GM18867 (cell line): ENCODE measurements at regions not wholly inside any gene's neighbourhood (a gene's known extent, or its start where the extent isn't known, plus 50 kb on each side); places are given as distances from the start of the nearest gene placed in this dataset.

Source experiments
- ATAC-seq: cut with Tn5 transposase; IDR thresholded peaks from one replicate; pipeline ENCODE4 v1.9.1; 2021; ENCODE audit warnings: mild to moderate bottlenecking, moderate library complexity; ENCODE audit not compliant: unreplicated experiment

- ATAC-seq, result no peak
Observed at GRCh38 chr11:110801328-110801727, 89.1 kb upstream of the ARHGAP20 start.

DNA sequence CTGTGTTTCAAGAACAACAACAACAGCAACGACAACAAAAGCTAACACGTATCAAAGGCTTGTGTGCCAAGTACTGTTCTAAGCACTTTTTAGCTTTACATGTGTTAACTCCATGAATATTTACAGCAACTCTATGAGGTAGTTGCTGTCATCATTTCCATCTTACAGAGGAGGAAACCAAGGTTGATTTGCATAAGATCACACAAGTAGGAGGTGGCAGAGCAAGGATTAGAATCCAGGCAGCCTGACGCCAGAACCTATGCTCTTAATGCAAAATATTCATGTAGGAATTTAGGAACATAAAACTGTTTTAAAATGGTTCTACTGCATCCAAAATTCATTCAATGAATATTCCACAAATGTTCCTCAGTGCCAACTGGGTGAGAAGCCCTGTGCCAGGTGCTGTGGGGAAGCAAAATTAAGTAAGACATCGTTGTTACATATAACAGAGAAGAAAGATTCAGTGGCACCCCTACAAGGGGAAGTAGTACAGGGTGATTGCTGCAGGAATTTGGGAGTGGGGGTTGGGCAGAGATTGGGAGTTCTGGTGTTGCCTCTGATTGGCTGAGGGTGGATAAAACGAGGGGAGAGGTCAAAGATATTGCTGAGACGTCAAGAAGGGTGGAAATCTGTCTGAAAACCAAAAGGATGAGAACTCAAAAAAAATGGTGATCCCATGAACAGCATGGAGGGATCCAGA is 86.1 kb upstream of the ARHGAP20 start:
- no peak for ATAC-seq

- peak; percentile 69 for ATAC-seq
Observed at GRCh38 chr11:110797453-110797852, 85.2 kb upstream of the ARHGAP20 start.

DNA sequence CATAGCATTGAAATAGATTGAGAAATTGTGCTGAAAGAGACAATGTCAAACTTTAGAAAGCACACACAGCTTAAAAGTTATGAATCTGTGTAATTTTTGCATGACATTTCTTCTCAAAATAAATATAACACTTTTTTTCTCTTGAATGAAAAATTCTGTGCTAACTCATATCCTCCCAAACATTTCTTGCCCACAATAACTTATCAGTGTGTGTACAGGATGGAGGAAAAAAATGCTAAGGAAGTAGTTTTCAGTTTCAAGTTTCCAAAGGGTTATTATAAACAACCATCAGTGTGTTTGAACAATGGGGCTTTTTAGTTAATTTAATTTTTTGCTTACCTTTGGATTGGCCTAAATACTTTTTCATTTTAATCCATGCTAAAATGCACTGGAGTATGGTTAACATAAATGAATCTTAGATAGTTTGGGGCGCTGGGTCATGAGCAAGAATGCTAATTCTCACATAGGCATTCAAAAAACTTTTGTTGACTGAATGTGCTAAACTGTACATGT is 82.9 kb upstream of the ARHGAP20 start:
- ATAC-seq, result no peak

DNA sequence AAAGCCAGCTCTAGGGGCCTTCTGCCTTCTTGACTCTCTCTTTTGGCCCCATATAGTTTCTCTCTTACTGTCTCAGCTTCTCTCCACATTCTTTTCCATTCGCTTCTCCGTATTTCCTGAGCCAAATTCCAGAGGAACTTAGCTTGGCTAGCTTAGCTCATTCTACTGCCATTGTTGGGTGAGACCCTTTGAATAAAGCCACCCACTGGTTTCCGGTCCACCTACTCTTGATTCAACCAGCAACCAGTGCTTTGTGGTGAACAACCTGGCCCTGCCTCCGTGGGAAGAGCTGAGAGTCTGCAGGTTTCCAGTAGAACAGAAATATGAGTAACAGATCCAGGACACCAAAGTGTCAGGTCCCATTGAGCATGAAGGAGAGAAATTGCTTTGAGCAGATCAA is 81.3 kb upstream of the ARHGAP20 start:
- ATAC-seq, result no peak

DNA sequence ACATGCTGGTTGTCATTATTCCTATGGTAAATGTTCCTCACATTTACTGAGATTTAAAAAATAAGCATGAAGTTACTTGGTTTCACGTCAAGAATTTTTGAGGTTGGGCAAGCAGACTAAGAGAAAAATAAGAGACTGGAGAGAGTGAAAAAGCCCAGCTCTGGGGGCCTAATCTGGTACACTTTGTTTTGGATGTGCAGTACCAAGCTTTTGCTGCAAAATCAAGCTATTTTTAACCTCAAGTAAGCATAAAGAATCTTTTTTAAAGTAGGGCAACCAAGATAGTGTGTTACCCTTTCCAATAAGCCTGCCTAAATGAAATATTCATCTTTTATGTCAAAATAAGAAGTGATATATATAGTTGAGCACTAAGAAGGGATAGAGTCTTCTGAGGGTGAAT is 79.4 kb upstream of the ARHGAP20 start:
- no peak for ATAC-seq

DNA sequence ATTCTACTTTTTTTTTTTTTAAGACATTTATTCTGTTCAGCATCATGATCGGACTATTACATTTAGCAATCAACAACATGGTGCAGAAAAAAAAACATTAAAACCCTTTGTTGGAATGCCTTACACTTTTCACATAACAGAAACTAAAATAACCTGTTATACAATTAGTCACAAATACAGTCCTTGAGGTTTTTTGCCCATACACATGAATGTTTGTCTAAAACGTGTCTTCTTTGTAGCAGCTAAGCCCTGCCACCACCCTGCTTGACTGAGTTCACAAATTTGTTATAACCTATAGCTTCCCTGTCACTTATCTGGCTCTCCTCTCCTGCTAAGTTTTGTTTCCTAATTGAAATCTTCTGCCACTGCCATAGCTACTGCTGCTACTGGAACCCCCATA is 75.4 kb upstream of the ARHGAP20 start:
- ATAC-seq, result no peak

DNA sequence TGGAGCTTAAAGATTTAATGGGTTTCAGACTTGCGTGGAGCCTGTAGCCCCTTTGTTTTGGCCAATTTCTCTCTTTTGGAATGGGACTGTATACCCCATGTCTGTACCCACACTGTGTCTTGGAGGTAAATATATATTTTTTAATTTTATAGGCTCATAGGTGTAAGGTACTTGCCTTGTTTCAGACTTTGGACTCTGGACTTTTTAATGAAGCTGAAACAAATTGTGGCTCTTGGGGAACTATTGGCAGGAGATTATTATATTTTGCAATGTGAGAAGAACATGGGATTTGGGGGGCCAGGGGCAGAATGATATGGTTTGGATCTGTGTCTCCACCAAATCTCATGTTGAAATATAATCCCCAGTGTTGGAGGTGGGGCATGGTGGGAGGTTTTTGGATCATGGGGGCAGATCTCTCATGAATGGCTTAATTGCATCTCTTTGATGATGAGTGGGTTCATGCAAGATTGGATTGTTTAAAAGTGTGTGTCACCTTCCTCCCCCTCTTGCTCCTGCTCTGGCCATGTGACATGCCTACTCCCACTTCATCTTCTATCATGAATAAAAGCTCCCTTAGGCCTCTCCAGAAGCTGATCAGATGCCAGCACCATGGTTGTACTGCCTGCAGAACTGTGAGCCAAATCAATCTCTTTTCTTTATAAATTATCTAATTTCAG is 74.1 kb upstream of the ARHGAP20 start:
- no peak for ATAC-seq

DNA sequence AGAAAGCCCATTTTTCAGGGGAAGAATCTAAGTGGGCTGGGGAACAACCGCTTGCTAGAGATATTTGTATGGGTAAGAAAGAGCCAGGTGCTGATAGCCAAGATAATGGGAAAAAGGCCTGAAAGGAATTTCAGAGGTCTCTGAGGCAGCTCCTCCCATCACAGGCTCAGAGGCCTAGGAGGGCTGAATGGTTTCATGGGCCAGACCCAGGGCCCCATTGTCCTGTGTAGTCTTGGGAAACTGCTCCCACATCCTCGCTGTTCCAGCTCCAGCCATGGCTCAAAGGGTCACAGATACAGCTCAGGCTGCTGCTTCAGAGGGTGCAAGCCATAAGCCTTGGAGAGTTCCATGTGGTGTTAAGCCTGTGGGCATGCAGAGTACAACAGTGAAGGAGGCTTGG is 73.2 kb upstream of the ARHGAP20 start:
- no peak for ATAC-seq

DNA sequence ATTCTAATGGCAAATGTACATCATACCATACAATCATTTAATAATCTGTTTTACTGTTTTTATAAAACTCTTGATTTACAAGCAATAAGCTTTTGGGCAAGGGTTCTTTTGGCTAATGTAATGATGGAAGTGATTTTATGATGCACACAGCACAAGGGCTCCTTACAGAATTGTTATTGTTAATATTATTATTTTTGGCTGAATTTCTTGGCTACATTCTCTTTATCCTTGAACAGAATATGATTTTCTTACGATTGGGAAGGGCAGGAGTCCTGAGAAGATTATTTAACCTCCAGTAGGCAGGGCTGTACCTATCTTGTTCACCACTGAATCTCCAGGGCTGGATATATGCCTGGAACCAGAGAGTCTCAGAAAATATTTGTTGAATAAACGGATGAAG is 70.4 kb upstream of the ARHGAP20 start:
- no peak for ATAC-seq

- ATAC-seq, result no peak
Observed at GRCh38 chr11:110779108-110779507, 66.9 kb upstream of the ARHGAP20 start.

GRCh38 chr11:110778343-110778742 is 66.1 kb upstream of the ARHGAP20 start:
- ATAC-seq, result no peak

- ATAC-seq, result no peak
Observed at GRCh38 chr11:110777775-110778174, 65.5 kb upstream of the ARHGAP20 start.

DNA sequence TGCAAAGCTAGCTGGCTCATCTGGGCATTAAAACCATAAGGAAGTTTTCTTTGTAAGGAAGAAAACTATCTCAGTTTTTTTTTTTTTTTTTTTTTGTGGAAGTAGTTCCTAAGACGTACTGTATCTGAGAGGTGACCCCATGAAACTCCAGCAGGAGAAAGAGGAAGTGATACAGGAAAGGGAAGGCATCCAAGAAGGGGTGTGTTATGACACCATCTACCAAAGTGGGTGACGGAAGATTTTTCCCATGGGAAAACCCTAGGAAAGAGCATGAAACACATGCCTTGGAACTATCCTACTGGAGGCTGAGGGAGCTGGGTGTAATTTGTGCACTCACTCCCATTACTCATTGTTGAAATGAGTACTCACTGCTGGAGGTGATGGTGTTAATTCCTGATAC is 63.8 kb upstream of the ARHGAP20 start:
- no peak for ATAC-seq

- ATAC-seq, result no peak
Observed at GRCh38 chr11:110774138-110775014, 62.1 kb upstream of the ARHGAP20 start.

- no peak for ATAC-seq
Observed at GRCh38 chr11:110773442-110773841, 61.2 kb upstream of the ARHGAP20 start.

GRCh38 chr11:110772863-110773262 is 60.6 kb upstream of the ARHGAP20 start:
- no peak for ATAC-seq

GRCh38 chr11:110766316-110766715 is 54.1 kb upstream of the ARHGAP20 start:
- no peak for ATAC-seq

DNA sequence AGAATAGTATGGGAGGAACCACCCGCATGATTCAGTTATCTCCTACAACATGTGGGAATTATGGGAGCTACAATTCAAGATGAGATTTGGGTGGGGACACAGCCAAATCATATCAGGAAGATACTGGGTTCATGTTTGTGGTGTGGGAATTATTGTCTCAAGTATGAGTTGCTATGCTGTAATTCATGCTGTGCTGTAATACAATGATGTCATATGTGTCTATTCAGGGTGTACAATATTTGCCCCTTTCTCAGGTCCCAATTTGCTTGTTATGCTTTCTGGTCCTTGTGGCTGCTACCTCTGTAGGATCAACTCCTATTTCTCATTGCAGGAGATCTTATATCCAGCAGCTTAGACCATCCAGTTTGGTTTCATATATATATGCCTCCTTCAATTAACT is 52.2 kb upstream of the ARHGAP20 start:
- ATAC-seq, result no peak

DNA sequence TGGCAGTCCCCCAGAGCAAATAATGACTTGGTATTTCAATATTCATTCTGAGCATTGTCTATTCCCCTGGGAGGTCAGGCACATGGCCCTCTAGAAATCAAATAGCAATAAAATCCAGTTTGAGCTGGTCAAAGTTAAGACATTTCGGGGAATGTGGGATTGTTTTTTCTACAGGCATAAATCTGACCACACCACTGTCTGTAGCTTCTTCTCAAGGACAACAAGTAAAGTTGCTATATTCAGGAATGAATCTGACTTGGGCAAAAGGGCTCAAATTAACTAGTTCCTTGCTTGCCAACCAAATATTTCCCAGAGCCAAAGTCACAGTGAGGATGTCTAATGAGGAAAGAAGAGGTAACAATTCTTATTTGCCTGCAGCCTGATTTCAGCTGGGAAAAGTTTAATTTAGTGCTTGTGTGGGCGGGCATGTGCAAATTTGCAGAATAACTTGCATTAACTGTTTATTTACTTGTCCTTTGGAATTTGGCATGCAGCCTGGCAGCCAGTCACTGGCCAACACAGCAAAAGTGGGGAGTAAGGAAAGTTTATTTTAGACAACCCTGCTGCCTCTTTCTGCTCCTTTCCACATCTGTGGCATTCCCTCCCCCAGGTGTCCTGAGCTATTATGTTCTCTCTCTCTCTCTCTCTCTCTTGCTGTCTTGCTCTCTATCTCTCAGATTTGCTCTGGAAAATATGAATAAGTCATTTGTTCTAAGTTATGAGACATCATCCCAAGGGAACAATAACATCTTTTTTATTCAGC is 51.2 kb upstream of the ARHGAP20 start:
- ATAC-seq, result no peak

- no peak for ATAC-seq
Observed at GRCh38 chr11:110762590-110762989, 50.4 kb upstream of the ARHGAP20 start.
